ENCODE measurements at regions not wholly inside any gene's neighbourhood (a gene's known extent, or its start where the extent isn't known, plus 50 kb on each side); places are given as distances from the start of the nearest gene placed in this dataset.

GRCh38 chr11:95690100-95690499, 99.5 kb downstream of the FAM76B start:
- no peak for DNase-seq

DNA sequence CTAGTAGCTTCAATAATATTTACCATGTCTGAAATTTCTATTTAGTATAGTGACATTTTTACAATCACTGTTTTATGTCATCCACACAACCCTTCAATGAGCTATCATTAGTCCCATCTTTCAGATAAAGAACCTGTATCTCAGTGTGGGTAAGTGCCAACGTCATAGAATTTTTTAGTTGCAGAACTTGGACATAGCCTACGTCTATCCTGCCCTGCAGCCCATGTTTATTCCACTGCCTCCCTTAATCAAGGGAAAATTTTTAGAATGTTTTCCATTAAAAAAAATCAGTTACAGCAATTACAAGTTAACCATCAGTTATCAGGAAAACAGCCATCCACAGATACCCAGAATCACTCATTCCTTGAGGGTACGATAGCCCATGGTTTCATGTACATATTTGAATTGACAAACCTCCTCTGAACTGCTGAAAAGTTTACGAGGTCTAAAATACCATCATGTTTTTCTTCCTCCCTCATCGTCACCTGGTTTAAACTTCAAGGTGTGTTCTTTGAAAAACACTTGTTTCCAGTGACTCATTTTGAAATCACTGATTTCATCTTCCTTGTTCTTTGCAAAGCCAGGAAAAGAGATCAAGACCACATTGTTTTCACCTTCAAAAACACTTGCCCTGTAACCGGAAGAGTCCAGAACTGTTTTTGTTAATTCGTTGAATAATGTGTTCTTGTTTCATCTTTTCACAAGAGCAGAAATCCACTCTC, 100.9 kb downstream of the FAM76B start:
- DNase-seq = peak; percentile 42

DNA sequence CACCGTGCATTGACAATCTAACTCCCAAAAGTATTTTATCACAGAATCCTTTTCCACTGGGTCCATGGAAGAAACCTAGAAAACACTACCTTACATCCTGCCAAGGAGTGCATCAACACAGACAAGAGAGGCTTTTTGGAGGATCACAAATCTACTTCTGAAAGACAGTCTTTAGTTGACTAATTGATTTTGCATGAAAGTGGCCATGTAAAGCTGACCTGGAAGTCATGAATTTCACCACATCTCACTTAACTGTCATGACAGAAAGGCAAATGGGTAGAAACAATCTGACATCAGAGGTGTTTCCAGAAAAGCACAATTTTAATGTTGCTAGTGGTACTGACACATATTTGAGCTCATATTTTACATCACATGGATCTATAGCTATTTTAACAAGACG, 101.6 kb downstream of the FAM76B start:
- no peak for DNase-seq

- DNase-seq = no peak
These were observed 103.3 kb downstream of the FAM76B start for GRCh38 chr11:95686265-95686664.

- DNase-seq = no peak
These were observed 104.9 kb downstream of the FAM76B start for GRCh38 chr11:95684701-95685100.

DNA sequence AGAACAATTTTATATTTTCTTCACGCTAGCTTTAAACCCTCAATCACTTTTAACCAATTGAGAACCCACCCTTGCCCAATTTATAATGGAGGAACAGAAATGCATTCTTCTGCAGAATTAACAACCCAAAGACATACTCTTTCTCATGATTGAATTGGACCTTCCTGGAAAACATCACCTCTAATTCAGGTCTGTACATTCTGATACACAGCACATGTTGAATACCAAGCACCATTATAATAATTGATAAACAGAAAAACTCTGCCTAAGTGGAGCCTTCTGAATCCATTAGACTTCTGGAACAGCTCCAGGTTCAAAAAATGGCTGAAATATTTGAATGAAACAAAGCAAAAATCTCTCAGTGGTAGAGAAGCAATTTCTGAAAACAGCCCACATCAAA, 105.4 kb downstream of the FAM76B start:
- no peak for DNase-seq

DNA sequence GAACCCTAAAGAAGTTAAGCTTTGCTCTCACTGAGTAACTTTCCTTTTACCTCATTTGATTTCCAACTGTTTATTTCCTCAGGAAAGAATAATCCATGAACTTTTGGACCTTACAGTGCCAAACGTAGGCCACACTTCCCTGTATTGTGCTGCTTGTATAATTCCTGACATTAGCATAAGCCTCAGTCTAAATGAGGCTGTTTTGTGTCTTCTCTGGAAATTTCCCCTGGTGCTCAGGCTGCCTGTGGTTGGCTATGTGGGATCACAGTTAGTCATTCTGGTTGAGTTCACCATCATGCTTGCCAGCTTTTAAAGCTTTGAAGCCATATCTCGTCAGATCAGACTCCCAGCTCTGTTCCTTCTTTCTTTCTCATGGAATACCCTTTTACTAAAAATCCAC, 107.0 kb downstream of the FAM76B start:
- peak; percentile 42 for DNase-seq

- no peak for DNase-seq
These were observed 109.2 kb downstream of the FAM76B start for GRCh38 chr11:95680169-95680929.

DNA sequence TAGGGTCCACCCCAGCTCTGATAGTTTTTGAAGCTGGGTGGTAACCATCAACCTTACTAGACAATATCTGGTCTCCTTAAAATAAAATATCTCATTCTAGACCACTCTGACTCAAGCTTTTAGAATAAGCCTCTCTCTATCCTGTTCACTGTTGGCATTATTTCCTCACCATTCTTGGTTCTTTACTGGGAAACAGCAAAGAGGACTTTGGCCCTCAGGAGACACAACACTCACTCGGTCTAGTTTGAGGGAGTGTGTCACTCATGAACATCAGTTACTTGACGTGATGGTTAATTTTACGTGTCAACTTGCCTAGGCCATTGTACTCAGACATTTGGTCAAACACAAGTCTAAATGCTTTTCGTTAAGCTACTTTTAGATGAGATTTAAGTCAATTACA, 110.6 kb downstream of the FAM76B start:
- DNase-seq = no peak

DNA sequence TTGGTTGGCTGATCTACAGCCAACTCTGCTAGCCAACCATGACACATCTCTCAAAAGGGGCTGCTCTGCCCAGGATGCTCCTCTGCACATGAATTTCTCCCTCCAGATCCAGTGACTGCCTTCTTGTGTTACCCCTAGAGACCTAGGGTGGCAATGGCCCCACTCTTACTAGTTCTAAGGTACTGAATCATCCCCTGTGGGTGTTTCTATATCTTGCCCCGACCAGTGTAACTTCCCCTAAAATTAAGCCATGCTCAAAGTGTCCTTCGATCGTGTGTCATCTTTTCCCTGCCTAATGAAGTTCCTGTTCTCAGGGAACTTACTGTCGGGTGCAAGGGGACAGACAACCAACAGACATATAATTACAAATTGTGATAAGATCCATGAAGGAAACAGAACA, 113.3 kb downstream of the FAM76B start:
- no peak for DNase-seq

GRCh38 chr11:95675585-95675984, 114.0 kb downstream of the FAM76B start:
- no peak for DNase-seq

DNA sequence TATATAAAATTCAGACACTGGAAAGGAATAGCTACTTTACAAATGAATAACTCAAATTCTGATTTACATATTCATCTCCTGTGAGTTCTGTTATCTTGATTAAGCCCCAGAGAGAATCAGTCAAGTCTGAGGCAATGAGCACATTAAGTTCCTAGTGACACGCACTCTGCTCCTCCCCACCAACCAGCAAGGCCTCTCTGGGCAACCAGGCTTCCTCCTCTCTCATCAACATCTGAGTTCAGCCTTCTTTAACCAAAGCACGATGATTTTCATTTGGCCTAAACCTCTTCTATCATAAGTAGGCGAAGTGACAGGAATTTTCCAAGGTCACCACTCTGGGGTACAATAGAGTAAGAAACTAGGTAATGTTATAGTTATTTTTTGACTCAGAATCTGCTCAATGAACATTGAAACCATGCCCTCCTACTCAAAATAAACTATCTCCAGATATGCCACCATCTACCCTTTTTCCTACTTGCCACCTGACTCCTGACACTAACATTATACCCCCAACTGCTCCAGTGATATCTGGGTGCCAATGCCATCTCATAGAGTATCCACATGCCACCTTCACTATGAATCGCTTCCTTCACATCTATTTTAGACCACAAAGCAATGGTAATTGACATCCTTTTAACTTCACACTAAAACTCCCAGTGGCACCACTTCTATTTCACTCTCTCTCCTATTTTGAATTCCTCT, 114.8 kb downstream of the FAM76B start:
- peak; percentile 45 for DNase-seq

DNA sequence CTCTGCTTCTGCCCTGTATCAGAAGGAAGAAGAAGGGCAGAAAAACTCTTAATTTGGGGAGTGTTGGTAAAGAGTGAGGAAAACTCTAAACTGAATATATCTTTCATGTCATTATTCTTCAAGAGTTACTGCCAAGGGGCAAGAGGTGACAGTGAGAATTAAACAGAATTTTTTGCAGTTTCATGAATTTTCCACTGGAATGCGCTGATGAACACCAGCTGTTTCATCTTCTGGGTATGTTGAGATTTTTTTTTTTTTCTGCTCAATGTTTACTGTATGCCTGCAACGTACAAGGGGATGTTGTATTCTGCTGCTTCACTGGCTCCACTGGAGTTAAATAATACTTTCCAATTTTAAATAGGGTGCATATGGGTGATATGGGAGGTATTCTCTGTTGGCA, 117.8 kb downstream of the FAM76B start:
- DNase-seq = no peak

DNA sequence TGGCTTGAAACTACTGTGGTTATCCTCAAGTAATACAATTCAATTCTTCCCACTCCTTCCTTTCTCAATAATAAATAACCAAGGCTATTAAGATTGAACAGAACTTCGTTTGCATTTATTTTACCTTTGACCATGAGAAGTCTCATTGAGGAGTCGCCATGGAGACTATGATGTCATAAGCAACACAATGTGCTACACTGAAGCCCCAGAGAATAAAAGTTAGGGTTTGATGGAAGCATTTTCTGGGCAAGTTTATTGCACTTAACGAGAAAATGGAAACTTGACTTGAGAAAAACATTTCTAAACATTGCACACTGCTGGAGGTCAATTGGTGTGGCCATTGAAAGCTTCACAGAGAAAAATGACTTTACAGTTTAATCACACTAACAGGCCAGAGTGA, 121.5 kb downstream of the FAM76B start:
- DNase-seq = no peak

DNA sequence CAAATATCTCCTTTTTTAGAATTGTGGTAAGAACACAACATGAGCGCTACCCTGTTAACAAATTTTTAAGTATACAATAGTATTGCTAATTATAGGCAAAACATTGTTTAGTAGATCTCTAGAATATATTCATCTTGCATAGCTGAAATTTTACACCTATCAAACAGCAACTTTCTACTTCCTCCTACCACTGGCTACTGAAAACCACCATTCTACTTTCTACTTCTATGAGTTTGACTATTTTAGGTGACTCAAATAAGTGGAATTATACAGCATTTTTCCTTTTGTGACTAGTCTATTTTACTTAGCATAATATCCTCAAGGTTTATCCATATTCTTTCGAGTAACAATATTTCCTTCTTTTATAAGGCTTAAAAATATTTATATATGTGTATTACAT, 128.4 kb downstream of the FAM76B start:
- DNase-seq = no peak

GRCh38 chr11:95660038-95660437, 129.5 kb downstream of the FAM76B start:
- DNase-seq = peak; percentile 48

DNA sequence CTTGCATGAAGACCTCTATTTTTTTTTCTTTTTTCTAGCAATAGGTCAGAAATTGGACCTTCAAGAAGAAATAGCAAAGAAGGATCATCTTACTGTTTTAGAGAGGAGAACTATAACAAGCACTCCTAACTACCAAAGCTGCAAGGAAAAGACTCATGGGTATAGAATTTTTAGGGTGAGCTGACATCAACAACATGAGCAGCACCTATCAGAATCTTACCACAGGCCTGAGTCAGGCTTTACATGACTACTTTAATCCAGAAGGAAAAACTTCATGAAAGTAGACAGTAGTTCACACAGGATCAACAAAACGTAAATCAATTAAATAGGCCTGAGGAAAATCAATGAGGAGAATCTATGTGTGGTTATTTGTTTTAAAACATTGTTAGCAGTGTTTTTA, 130.5 kb downstream of the FAM76B start:
- DNase-seq = no peak

DNA sequence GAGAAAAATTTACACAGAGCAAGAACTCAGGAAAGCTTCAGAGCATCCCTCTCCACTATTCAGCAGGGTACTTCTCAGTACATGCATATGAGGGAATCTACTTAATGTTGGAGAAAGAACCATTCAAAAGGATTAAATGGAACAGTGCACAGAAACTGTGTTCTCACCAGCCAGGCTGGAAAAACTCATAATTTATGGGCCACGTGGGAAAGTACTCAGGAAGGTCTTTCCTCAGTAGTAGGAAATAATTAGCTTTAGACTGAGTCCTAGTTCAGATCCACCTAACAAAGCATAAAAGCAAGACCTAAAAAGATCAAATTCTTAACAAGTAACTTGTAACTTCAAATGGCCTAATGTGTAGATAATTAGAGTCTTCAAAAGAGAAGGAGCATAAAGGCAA, 134.0 kb downstream of the FAM76B start:
- DNase-seq = no peak

DNA sequence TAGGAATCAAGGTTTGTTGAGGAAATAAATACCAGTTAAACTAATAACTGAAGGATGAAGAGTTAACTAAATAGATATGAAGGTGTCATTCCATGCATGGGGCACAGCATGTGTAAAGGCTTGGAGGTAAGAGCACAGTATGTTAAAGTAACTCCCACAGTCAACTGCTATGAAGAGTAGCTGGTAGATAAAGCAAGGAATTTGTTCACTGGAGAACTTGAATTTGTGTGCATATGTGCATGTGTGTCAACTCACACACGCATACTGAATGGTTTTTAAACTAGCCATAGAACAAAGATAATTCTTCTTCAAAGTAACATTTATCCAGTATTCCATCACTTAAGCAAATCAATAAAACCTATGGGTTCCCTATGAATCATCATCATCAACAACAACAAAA, 135.9 kb downstream of the FAM76B start:
- no peak for DNase-seq

DNA sequence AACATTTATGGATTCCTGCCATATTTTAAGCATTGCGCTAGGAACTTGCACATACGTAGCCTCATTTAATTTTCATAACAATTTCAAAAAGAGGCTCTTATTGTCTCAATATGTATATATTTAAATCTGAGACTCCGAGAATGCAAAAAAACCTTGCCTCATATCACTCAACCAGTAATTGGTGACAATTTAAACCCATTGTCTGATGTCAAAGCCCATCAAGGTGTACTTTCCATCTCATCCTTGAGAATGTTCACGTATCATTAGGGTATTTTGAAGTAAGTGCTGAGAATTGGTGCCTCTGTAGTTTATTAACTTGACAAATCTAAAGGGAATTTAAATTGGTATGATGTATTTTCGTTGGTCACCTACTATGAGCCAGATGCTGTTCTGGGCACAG, 136.5 kb downstream of the FAM76B start:
- no peak for DNase-seq

- no peak for DNase-seq
These were observed 137.5 kb downstream of the FAM76B start for GRCh38 chr11:95652002-95652472.

DNA sequence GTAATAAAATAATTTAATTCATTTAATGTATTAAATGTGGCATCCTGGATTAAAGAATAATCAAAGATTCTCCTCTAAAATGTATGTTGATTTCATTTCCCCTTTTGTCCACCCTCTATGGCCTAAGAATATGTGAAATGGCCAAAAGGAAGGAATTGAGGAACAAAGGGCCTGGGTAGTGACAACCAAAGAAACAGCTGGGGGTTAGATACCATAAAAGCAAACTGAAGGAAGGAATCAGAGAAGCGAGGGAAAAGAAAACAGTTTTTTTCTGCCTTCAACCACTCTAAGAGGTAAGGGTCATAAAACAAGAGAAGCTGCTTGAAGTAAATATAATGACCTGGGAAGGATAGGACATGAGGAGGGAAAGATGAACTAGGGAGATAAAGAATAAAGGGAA, 139.3 kb downstream of the FAM76B start:
- DNase-seq = no peak

DNA sequence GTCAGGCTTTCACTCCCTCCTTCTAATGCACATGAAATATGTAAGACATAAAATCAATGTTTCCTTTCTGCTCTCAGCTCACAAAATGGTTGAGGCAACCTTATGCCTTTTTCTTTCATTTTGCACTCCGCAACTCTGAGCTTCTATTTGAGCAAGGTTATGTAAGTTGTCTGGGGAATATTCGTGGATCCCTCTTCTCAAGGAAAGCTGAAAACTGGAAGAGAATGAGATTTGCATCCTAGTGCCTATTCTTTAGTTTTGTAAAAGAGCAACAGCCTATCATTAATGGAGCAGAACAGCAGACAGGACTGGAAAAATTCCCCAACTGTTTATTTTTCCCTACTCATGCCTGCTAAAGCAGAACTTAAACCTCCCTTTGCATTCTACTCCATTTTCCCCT, 141.7 kb downstream of the FAM76B start:
- DNase-seq = no peak

- DNase-seq = no peak
These were observed 142.2 kb downstream of the FAM76B start for GRCh38 chr11:95647355-95647754.
